K562 (cell line): ENCODE measurements at regions not wholly inside any gene's neighbourhood (a gene's known extent, or its start where the extent isn't known, plus 50 kb on each side); places are given as distances from the start of the nearest gene placed in this dataset.

Experiments
- ATAC-seq: fragments of 200-7000 bp; cut with Tn5 transposase; 3 replicates; pipeline ENCODE4 v1.9.1; 2020; ENCODE audit warnings: moderate library complexity
- BruUV-seq: library from RNA; stranded (reverse); fragments of 400-500 nt; replicated peaks from 2 replicates; lab custom pipeline; 2021; lab: Mats Ljungman, UMichigan
- CTCF ChIA-PET: fragments of 300-600 bp; formaldehyde crosslinking; extraction: SDS; loops from one replicate; lab custom pipeline; 2021; ENCODE audit warnings: low intra/inter-chr PET ratio; lab: Yijun Ruan, JAX
- POLR2A ChIA-PET: fragments of 300-600, 350-650 bp; sonication (Branson Sonifier 250); formaldehyde crosslinking; extraction: SDS; loops from one replicate; lab custom pipeline; 2021; ENCODE audit warnings: antibody characterized with exemption, inconsistent platforms; lab: Yijun Ruan, JAX
- DNase-seq, 4 experiments: peaks; one replicate each; pipeline versions ENCODE4 v3.0.0 to v3.0.0-alpha.2; 2011 to 2018; ENCODE audit warnings: low spot score in 3 of 4, mixed read lengths in 3 of 4; ENCODE audit errors: extremely low read depth in 1 of 4
- FAIRE-seq: peaks from 2 replicates; lab custom pipeline; 2011; peaks lifted over from hg19 to GRCh38; lab: Jason Lieb, UNC
- H2AFZ ChIP-seq: 2 replicates; pipeline ENCODE4 v1.6.0; 2011; ENCODE audit warnings: low read depth, low read length, control low read depth, inconsistent platforms
- H3K27ac ChIP-seq: fragments of 200-600 bp; 3 replicates; pipeline ENCODE4 v1.8.0; 2011; ENCODE audit warnings: low read depth, mild to moderate bottlenecking, control low read depth, inconsistent platforms, low read length, moderate library complexity, mixed read lengths; ENCODE audit errors: extremely low read depth
- H3K27me3 ChIP-seq, 2 experiments: fragments of 300-600 bp in 1 of 2; 2 replicates in 1 of 2; 3 replicates in 1 of 2; pipeline versions ENCODE4 v1.6.0 to v1.8.0; 2011; ENCODE audit warnings: inconsistent platforms in 2 of 2, low read length in 2 of 2, mild to moderate bottlenecking in 1 of 2, mixed read lengths in 1 of 2, moderate library complexity in 1 of 2; ENCODE audit not compliant: control insufficient read depth in 2 of 2, insufficient read depth in 2 of 2
- H3K36me3 ChIP-seq: fragments of 300-600 bp; 3 replicates; pipeline ENCODE4 v1.8.0; 2011; ENCODE audit warnings: mild to moderate bottlenecking, low read length, inconsistent platforms; ENCODE audit not compliant: control insufficient read depth, insufficient read depth
- H3K4me1 ChIP-seq, 2 experiments: fragments of 200-600 bp in 1 of 2; replicated peaks in 1 of 2; 2 replicates in 1 of 2; 3 replicates in 1 of 2; pipeline versions ENCODE4 v1.5.1 to v1.8.0; 2011; ENCODE audit warnings: inconsistent platforms in 2 of 2, low read length in 2 of 2, mild to moderate bottlenecking in 1 of 2, mixed read lengths in 1 of 2, moderate library complexity in 1 of 2; ENCODE audit not compliant: control insufficient read depth in 2 of 2, insufficient read depth in 2 of 2
- H3K4me2 ChIP-seq: 2 replicates; pipeline ENCODE4 v1.6.1; 2011; ENCODE audit warnings: low read length, control low read depth, inconsistent platforms, mixed read lengths; ENCODE audit not compliant: insufficient read depth
- H3K4me3 ChIP-seq: fragments of 200-600 bp; sonication (generic), shearing (Covaris generic); 2 replicates; pipeline ENCODE4 v1.5.1; 2016; ENCODE audit warnings: control low read depth, inconsistent platforms
- H3K79me2 ChIP-seq: fragments of 200-600 bp; 3 replicates; pipeline ENCODE4 v1.8.0; 2011; ENCODE audit warnings: low read length, inconsistent platforms; ENCODE audit not compliant: control insufficient read depth, insufficient read depth
- H3K9ac ChIP-seq, 2 experiments: 2 replicates each; pipeline versions ENCODE4 v1.6.0 to v1.6.1; 2011; ENCODE audit warnings: low read depth in 2 of 2, low read length in 2 of 2, control low read depth in 1 of 2, inconsistent platforms in 1 of 2, mild to moderate bottlenecking in 1 of 2, mixed read lengths in 1 of 2; ENCODE audit not compliant: insufficient read depth in 1 of 2
- H3K9me1 ChIP-seq: one replicate; pipeline ENCODE4 v1.6.0; 2011; ENCODE audit warnings: inconsistent platforms, mild to moderate bottlenecking, low read length, moderate library complexity; ENCODE audit not compliant: control insufficient read depth, insufficient read depth
- H3K9me3 ChIP-seq: replicated peaks from 2 replicates; pipeline ENCODE4 v1.5.1; 2011; ENCODE audit warnings: low read depth, low read length, inconsistent platforms; ENCODE audit not compliant: control insufficient read depth, insufficient read depth
- H4K20me1 ChIP-seq: replicated peaks from 2 replicates; pipeline ENCODE4 v1.6.1; 2011; ENCODE audit warnings: low read length, inconsistent platforms, mixed read lengths; ENCODE audit not compliant: control insufficient read depth, insufficient read depth
- COPS2 ChIP-seq: fragments of 450-650 bp; conservative IDR thresholded peaks from 2 replicates; pipeline ENCODE4 v1.6.1; 2016; ENCODE audit warnings: mild to moderate bottlenecking, moderate library complexity
- ETS2 ChIP-seq: IDR thresholded peaks from 2 replicates; pipeline ENCODE4 v1.6.1; 2016; ENCODE audit warnings: borderline replicate concordance, missing genetic modification characterization, mild to moderate bottlenecking, moderate library complexity, missing compliant biosample characterization; ENCODE audit not compliant: poor library complexity, severe bottlenecking
- HSF4 ChIP-seq: fragments of 250-450 bp; sonication (Bioruptor Pico); IDR thresholded peaks from 2 replicates; pipeline ENCODE4 v2.1.2; 2022; ENCODE audit warnings: mild to moderate bottlenecking, moderate library complexity, borderline replicate concordance
- L3MBTL2 ChIP-seq: fragments of 450-650 bp; IDR thresholded peaks from 2 replicates; pipeline ENCODE4 v1.6.1; 2016; ENCODE audit warnings: mild to moderate bottlenecking, moderate library complexity
- NR2C2 ChIP-seq, 2 experiments: fragments of 200-800 bp in 1 of 2; sonication (Bioruptor generic) in 1 of 2; sonication (generic) in 1 of 2; formaldehyde crosslinking in 1 of 2; IDR thresholded peaks; 2 replicates each; pipeline versions ENCODE4 v1.6.1 to v1.8.0; 2016 to 2022; ENCODE audit warnings: mild to moderate bottlenecking in 1 of 2, missing compliant biosample characterization in 1 of 2, missing genetic modification characterization in 1 of 2, missing genetic modification reagents in 1 of 2
- PCBP1 ChIP-seq: fragments of 200-400 bp; formaldehyde crosslinking; IDR thresholded peaks from 2 replicates; pipeline ENCODE4 v1.6.1; 2018; ENCODE audit warnings: mild to moderate bottlenecking, low read depth, low read length; ENCODE audit not compliant: poor library complexity, severe bottlenecking
- TGIF2 ChIP-seq: sonication (generic); formaldehyde crosslinking; IDR thresholded peaks from 2 replicates; pipeline ENCODE4 v1.8.1; 2022; ENCODE audit warnings: mild to moderate bottlenecking, missing genetic modification reagents, moderate library complexity
- WGBS: fragments of 100-300 bp; shearing (Covaris generic); methylation state at CpG from one replicate; pipeline ENCODE4 v1.1.6; 2016; ENCODE audit warnings: low coverage, mixed read lengths; ENCODE audit not compliant: insufficient coverage; ENCODE audit errors: missing lambda C conversion rate; 5-methylcytosine and 5-hydroxymethylcytosine counted together
- in situ Hi-C: fragments of 300-500 bp; cut with MboI; formaldehyde crosslinking; loops from 4 replicates; pipeline ENCODE4 v1.15.0; 2018; ENCODE audit warnings: inconsistent platforms, mixed read lengths
- intact Hi-C: fragments of 100-400 bp; cut with micrococcal nuclease; formaldehyde crosslinking; loops from 2 replicates; pipeline ENCODE4 v1.14.2; 2022
- TF ChIP-seq, protein P1 (sequence below): sonication (generic); formaldehyde crosslinking; IDR thresholded peaks from 2 replicates; pipeline ENCODE4 v1.8.0; 2022; ENCODE audit warnings: missing genetic modification reagents, mild to moderate bottlenecking, borderline replicate concordance

DNA sequence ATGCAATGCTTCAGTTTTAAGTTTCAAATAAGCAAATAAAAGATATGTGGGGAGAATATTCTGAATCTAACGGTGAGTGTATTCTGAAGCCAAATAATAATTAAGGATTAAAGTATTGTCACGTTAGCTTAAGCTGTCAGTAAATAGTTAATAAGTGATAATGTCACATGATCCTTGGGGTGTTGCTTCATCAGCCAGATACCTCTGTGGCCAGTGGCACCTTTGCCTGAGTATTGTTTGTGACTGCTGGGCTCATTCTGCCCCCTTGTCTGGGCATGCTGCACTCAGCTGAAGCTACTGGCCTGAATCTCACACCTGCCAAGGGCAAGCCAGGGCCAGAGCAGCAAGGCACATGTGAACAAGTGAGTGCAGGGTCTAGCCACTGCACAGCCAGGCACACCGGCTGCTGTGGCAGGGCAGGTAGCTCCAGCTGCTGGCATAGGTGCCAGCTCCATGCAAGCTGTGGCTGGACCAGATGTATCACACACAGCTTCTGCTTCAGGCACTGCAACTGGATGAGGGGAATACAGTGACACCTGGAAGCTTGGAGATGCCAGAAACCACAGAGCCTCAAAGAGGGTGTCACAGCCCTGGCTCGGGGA lies 739.7 kb downstream of the SLC6A15 start:
- H3K9ac ChIP-seq, result no peak overlapping the region
- no peaks in the 10 kb centered on the region for H3K27me3 ChIP-seq
- H3K27ac ChIP-seq, result no peak overlapping the region
- no peaks in the 10 kb centered on the region for H3K79me2 ChIP-seq
- TF ChIP-seq L3MBTL2 (no peak), NR2C2 (CRISPR knock-in tag; IDR thresholded peaks at IDR 0.05) (no peak), NR2C2 (tag; IDR thresholded peaks at IDR 0.05) (no peak), HSF4 (no peak), COPS2 (no peak), ETS2 (tag) (no peak), PCBP1 (no peak), TGIF2 (no peak)
- TF ChIP-seq, protein P1, sequence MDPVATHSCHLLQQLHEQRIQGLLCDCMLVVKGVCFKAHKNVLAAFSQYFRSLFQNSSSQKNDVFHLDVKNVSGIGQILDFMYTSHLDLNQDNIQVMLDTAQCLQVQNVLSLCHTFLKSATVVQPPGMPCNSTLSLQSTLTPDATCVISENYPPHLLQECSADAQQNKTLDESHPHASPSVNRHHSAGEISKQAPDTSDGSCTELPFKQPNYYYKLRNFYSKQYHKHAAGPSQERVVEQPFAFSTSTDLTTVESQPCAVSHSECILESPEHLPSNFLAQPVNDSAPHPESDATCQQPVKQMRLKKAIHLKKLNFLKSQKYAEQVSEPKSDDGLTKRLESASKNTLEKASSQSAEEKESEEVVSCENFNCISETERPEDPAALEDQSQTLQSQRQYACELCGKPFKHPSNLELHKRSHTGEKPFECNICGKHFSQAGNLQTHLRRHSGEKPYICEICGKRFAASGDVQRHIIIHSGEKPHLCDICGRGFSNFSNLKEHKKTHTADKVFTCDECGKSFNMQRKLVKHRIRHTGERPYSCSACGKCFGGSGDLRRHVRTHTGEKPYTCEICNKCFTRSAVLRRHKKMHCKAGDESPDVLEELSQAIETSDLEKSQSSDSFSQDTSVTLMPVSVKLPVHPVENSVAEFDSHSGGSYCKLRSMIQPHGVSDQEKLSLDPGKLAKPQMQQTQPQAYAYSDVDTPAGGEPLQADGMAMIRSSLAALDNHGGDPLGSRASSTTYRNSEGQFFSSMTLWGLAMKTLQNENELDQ (CRISPR knock-in tag), result no peak
- no TSS peak for BruUV-seq
- ChIA-PET CTCF (no interaction called here), POLR2A (no interaction called here)
- H3K4me3 ChIP-seq, result no peak overlapping the region
- in situ Hi-C loops (no loop called here), intact Hi-C loops (no loop called here)
- ATAC-seq (no peak), FAIRE-seq (no peak), DNase-seq (no peak)
- no peak overlapping the region for H3K4me2 ChIP-seq
- H4K20me1 ChIP-seq, result no peaks in the 10 kb centered on the region
- WGBS, result 0% methylated on average over 4 of the region's 4 CpGs
- no peaks in the 10 kb centered on the region; the same call in 1 of the 2 replicates for H3K9me3 ChIP-seq
- H3K9me1 ChIP-seq, result no peaks in the 10 kb centered on the region
- no peak overlapping the region for H2AFZ ChIP-seq
- no peaks in the 10 kb centered on the region for H3K4me1 ChIP-seq
- H3K36me3 ChIP-seq, result no peaks in the 10 kb centered on the region
